ENCODE measurements at regions not wholly inside any gene's neighbourhood (a gene's known extent, or its start where the extent isn't known, plus 50 kb on each side); places are given as distances from the start of the nearest gene placed in this dataset.

GRCh38 chr2:63675026-63675425 lies 86.3 kb downstream of the MDH1 start:
- no peak for ATAC-seq
- no peak for DNase-seq (ENCODE audit: low read depth in 1 of 2, low spot score in 1 of 2)
- ChIA-PET CTCF (interaction anchor here (1.2 to 1.9 kb wide), 2 partner anchors 38 to 186 kb away, joined by 3 to 9 read pairs; no protein-coding TSS in a partner anchor), POLR2A (no interaction called here)
- no peak overlapping the region for H3K4me3 ChIP-seq
- H3K4me1 ChIP-seq = no peaks in the 10 kb centered on the region
- H3K9me3 ChIP-seq = no peaks in the 10 kb centered on the region
- no peak for FAIRE-seq
- 88% methylated on average over 1 of the region's 1 CpG for WGBS (ENCODE audit: missing lambda C conversion rate)
- TF ChIP-seq ELK1 (IDR thresholded peaks at IDR 0.05; ENCODE audit: low read depth, low read length) (no peak), RFX5 (IDR thresholded peaks at IDR 0.05) (no peak), EHMT2 (IDR thresholded peaks at IDR 0.05; ENCODE audit: low read depth) (no peak), KDM5A (IDR thresholded peaks at IDR 0.05) (no peak), FOSB (CRISPR knock-in tag; IDR thresholded peaks at IDR 0.05) (no peak), FOSL2 (IDR thresholded peaks at IDR 0.05) (no peak), FOSL2 (CRISPR knock-in tag; IDR thresholded peaks at IDR 0.05) (no peak), ZSCAN20 (CRISPR knock-in tag; IDR thresholded peaks at IDR 0.05) (no peak), BCL3 (IDR thresholded peaks at IDR 0.05) (no peak), ZC3H11A (IDR thresholded peaks at IDR 0.05) (no peak), CBX8 (IDR thresholded peaks at IDR 0.05) (no peak), EP300 (IDR thresholded peaks at IDR 0.05) (no peak), ZNF302 (CRISPR knock-in tag; IDR thresholded peaks at IDR 0.05) (no peak), HEYL (CRISPR knock-in tag; IDR thresholded peaks at IDR 0.05) (no peak)
- H3K27ac ChIP-seq = no peak overlapping the region
- H3K4me2 ChIP-seq = no peak overlapping the region

- DNase-seq (ENCODE audit: low read depth in 1 of 2, low spot score in 1 of 2) (no peak), FAIRE-seq (no peak), ATAC-seq (no peak)
- ChIA-PET CTCF (no interaction called here), POLR2A (no interaction called here)
- Histone ChIP-seq H3K4me2 (no peak overlapping the region), H3K4me3 (no peak overlapping the region), H3K9me3 (no peaks in the 10 kb centered on the region), H3K27ac (no peak overlapping the region), H3K4me1 (no peaks in the 10 kb centered on the region)
- TF ChIP-seq KDM5A (IDR thresholded peaks at IDR 0.05) (no peak), CBX2 (IDR thresholded peaks at IDR 0.05; ENCODE audit: borderline replicate concordance, low read depth) (no peak), MAFK (IDR thresholded peaks at IDR 0.05; ENCODE audit: partially characterized antibody) (no peak), ZNF302 (CRISPR knock-in tag; IDR thresholded peaks at IDR 0.05) (no peak), MAX (IDR thresholded peaks at IDR 0.05) (no peak), CHD2 (IDR thresholded peaks at IDR 0.05; ENCODE audit: low read length, partially characterized antibody) (no peak)
- 34% methylated on average over 2 of the region's 2 CpGs for WGBS (ENCODE audit: missing lambda C conversion rate)
These were observed 87.4 kb downstream of the MDH1 start for GRCh38 chr2:63676135-63676534.

GRCh38 chr2:63678085-63678484 lies 89.3 kb downstream of the MDH1 start:
- ATAC-seq = no peak
- CTCF ChIA-PET = interaction anchor here (0.9 to 2.1 kb wide), 3 partner anchors 13 to 183 kb away, joined by 3 to 12 read pairs (median 7); no protein-coding TSS in a partner anchor

GRCh38 chr2:63678551-63678950 lies 89.8 kb downstream of the MDH1 start:
- Histone ChIP-seq H3K4me3 (no peak overlapping the region), H3K4me1 (no peaks in the 10 kb centered on the region), H3K4me2 (no peak overlapping the region), H3K9me3 (no peaks in the 10 kb centered on the region), H3K27ac (no peak overlapping the region)
- CTCF ChIA-PET = interaction anchor here (0.7 to 2.1 kb wide), 4 partner anchors 11 to 193 kb away, joined by 3 to 12 read pairs (median 5); no protein-coding TSS in a partner anchor
- DNase-seq (ENCODE audit: low read depth in 1 of 2, low spot score in 1 of 2) = no peak
- 61% methylated on average over 4 of the region's 4 CpGs for WGBS (ENCODE audit: missing lambda C conversion rate)
- no peak for FAIRE-seq
- ATAC-seq = no peak
- POLR2A ChIA-PET = no interaction called here
- TF ChIP-seq TP53 (CRISPR knock-in tag; IDR thresholded peaks at IDR 0.05) = no peak
- no peak for TF ChIP-seq FOSL2 (IDR thresholded peaks at IDR 0.05)
- TF ChIP-seq FOSL2 (CRISPR knock-in tag; IDR thresholded peaks at IDR 0.05) = no peak
- no peak for TF ChIP-seq RFX5 (IDR thresholded peaks at IDR 0.05)
- no peak for TF ChIP-seq RCOR1 (IDR thresholded peaks at IDR 0.05; ENCODE audit: low read depth, low read length)
- TF ChIP-seq HMGXB4 (CRISPR knock-in tag; IDR thresholded peaks at IDR 0.05; ENCODE audit: borderline replicate concordance) = no peak
- no peak for TF ChIP-seq SMC3 (IDR thresholded peaks at IDR 0.05)
- TF ChIP-seq KDM1A (IDR thresholded peaks at IDR 0.05; ENCODE audit: low read depth) = no peak
- TF ChIP-seq RAD21 (conservative IDR thresholded peaks at IDR 0.05 in 1 of 2, IDR thresholded peaks at IDR 0.05 in 1 of 2) = no peak
- no peak for TF ChIP-seq GATA3 (IDR thresholded peaks at IDR 0.05; ENCODE audit: borderline replicate concordance)
- TF ChIP-seq RARB (CRISPR knock-in tag; IDR thresholded peaks at IDR 0.05) = no peak
- no peak for TF ChIP-seq MAZ (IDR thresholded peaks at IDR 0.05; ENCODE audit: borderline replicate concordance, low read depth, low read length)
- TF ChIP-seq SREBF2 (IDR thresholded peaks at IDR 0.05) = no peak
- no peak for TF ChIP-seq CBX2 (IDR thresholded peaks at IDR 0.05; ENCODE audit: borderline replicate concordance, low read depth)

More at GRCh38 chr2:63678085-63678484, 89.3 kb downstream of the MDH1 start:
- Histone ChIP-seq H3K9me3 (no peaks in the 10 kb centered on the region), H3K4me1 (no peaks in the 10 kb centered on the region), H3K27ac (no peak overlapping the region), H3K4me2 (no peak overlapping the region), H3K4me3 (no peak overlapping the region)
- DNase-seq (ENCODE audit: low read depth in 1 of 2, low spot score in 1 of 2) = no peak
- POLR2A ChIA-PET = no interaction called here
- no peak for FAIRE-seq
- WGBS (ENCODE audit: missing lambda C conversion rate) = 38% methylated on average over 2 of the region's 2 CpGs
- TF ChIP-seq MAFK (IDR thresholded peaks at IDR 0.05; ENCODE audit: partially characterized antibody) (peak; percentile 68), HDAC2 (IDR thresholded peaks at IDR 0.05) (no peak)
